NCI-H748 (cell line): ENCODE measurements at regions not wholly inside any gene's neighbourhood (a gene's known extent, or its start where the extent isn't known, plus 50 kb on each side); places are given as distances from the start of the nearest gene placed in this dataset.

Experiments
- DNase-seq: peaks from one replicate; lab custom pipeline; 2025; ENCODE audit not compliant: unreplicated experiment; lab: John Stamatoyannopoulos, UW

GRCh38 chr11:32039149-32039548, 51.7 kb upstream of the RCN1 start:
- no peak for DNase-seq

- no peak for DNase-seq
Measured at GRCh38 chr11:32034680-32035079, 56.2 kb upstream of the RCN1 start.

- no peak for DNase-seq
Measured at GRCh38 chr11:32034149-32034548, 56.7 kb upstream of the RCN1 start.

GRCh38 chr11:32033491-32033890, 57.4 kb upstream of the RCN1 start:
- DNase-seq: no peak

- no peak for DNase-seq
Measured at GRCh38 chr11:32033067-32033466, 57.8 kb upstream of the RCN1 start.

GRCh38 chr11:32032478-32032877, 58.4 kb upstream of the RCN1 start:
- DNase-seq: no peak

GRCh38 chr11:32032052-32032451, 58.8 kb upstream of the RCN1 start:
- no peak for DNase-seq

GRCh38 chr11:32030875-32031503, 59.9 kb upstream of the RCN1 start:
- DNase-seq: no peak

- DNase-seq: no peak
Measured at GRCh38 chr11:32029721-32030120, 61.2 kb upstream of the RCN1 start.

GRCh38 chr11:32028201-32028600, 62.7 kb upstream of the RCN1 start:
- no peak for DNase-seq

GRCh38 chr11:32026766-32027165, 64.1 kb upstream of the RCN1 start:
- no peak for DNase-seq

- no peak for DNase-seq
Measured at GRCh38 chr11:32024948-32025347, 65.9 kb upstream of the RCN1 start.

GRCh38 chr11:32023370-32024305, 67.2 kb upstream of the RCN1 start:
- DNase-seq: no peak

- DNase-seq: no peak
Measured at GRCh38 chr11:32018672-32019071, 72.2 kb upstream of the RCN1 start.

GRCh38 chr11:32016111-32016510, 74.8 kb upstream of the RCN1 start:
- no peak for DNase-seq

GRCh38 chr11:32015427-32015826, 75.4 kb upstream of the RCN1 start:
- DNase-seq: peak; percentile 35

- no peak for DNase-seq
Measured at GRCh38 chr11:32013603-32014002, 77.3 kb upstream of the RCN1 start.

GRCh38 chr11:32012049-32012448, 78.8 kb upstream of the RCN1 start:
- no peak for DNase-seq

GRCh38 chr11:32008880-32009551, 81.9 kb upstream of the RCN1 start:
- no peak for DNase-seq

- peak; percentile 39 for DNase-seq
Measured at GRCh38 chr11:32006799-32007388, 84.0 kb upstream of the RCN1 start.

GRCh38 chr11:32005786-32006416, 85.0 kb upstream of the RCN1 start:
- no peak for DNase-seq
